GM12865 (cell line): ENCODE measurements at regions not wholly inside any gene's neighbourhood (a gene's known extent, or its start where the extent isn't known, plus 50 kb on each side); places are given as distances from the start of the nearest gene placed in this dataset.
A peak's percentile ranks its signal among the peaks of the same experiment; 100 is the strongest.
"Not testable (repeated sequence)": the region's sequence is repeated elsewhere in the genome, so short reads cannot be mapped to it uniquely, and the experiment has no call there.

Experiments used
- DNase-seq: peaks from one replicate; pipeline ENCODE4 v3.0.0; 2010; ENCODE audit warnings: low read depth
- H3K4me3 ChIP-seq: 2 replicates; pipeline ENCODE4 v1.5.1; 2011; ENCODE audit warnings: mild to moderate bottlenecking, low read depth, low read length, control low read depth
- TF ChIP-seq, protein P1 (sequence below): IDR thresholded peaks from 2 replicates; pipeline ENCODE4 v1.5.1; 2011; ENCODE audit warnings: low read length, control low read depth, low read depth, inconsistent platforms; ENCODE audit not compliant: insufficient read depth; ENCODE audit errors: missing control alignments

GRCh38 chr2:7653617-7654016 lies 736.4 kb downstream of the RNF144A start:
- no peak overlapping the region for H3K4me3 ChIP-seq
- TF ChIP-seq, protein P1, sequence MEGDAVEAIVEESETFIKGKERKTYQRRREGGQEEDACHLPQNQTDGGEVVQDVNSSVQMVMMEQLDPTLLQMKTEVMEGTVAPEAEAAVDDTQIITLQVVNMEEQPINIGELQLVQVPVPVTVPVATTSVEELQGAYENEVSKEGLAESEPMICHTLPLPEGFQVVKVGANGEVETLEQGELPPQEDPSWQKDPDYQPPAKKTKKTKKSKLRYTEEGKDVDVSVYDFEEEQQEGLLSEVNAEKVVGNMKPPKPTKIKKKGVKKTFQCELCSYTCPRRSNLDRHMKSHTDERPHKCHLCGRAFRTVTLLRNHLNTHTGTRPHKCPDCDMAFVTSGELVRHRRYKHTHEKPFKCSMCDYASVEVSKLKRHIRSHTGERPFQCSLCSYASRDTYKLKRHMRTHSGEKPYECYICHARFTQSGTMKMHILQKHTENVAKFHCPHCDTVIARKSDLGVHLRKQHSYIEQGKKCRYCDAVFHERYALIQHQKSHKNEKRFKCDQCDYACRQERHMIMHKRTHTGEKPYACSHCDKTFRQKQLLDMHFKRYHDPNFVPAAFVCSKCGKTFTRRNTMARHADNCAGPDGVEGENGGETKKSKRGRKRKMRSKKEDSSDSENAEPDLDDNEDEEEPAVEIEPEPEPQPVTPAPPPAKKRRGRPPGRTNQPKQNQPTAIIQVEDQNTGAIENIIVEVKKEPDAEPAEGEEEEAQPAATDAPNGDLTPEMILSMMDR = no peak
- DNase-seq = no peak

- no peak for DNase-seq
- no peak overlapping the region for H3K4me3 ChIP-seq
- TF ChIP-seq, protein P1 = no peak
Observed at GRCh38 chr2:7655629-7656028, 738.4 kb downstream of the RNF144A start.

DNA sequence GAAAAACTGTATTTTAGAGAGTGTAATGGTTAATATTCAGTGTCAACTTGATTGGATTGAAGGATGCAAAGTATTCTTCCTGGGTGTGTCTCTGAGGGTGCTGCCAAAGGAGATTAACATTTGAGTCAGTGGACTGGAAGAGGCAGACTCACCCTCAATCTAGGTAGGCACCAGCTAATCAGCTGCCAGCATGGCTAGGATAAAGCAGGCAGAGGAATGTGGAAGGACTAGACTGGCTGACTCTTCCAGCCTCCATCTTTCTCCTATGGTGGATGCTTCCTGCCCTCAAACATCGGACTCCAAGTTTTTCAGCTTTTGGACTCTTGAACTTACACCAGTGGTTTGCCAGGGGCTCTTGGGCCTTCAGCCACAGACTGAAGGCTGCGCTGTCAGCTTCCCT lies 740.3 kb downstream of the RNF144A start:
- H3K4me3 ChIP-seq, DNase-seq: not testable (repeated sequence)

DNA sequence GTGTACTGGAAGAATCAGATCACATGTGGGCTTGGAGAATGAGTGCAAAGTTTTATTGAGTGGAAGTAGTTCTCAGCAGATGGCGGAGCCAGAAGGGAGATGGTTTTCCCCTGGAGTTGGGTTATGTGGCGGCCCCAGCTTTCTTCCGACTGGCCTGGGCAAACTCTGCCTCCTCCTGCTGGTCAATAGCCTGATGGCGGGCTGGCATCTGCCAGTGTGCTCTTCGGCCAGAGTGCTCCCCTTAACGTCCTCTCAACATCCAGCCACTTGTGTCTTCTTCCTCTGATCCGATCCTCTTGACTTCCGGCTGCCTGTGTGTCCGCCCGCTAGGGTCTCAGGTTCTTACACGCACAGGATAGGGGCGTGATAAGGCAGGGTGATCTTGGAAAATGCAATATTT lies 741.3 kb downstream of the RNF144A start:
- H3K4me3 ChIP-seq = no peak overlapping the region
- TF ChIP-seq, protein P1 = no peak
- DNase-seq = no peak

DNA sequence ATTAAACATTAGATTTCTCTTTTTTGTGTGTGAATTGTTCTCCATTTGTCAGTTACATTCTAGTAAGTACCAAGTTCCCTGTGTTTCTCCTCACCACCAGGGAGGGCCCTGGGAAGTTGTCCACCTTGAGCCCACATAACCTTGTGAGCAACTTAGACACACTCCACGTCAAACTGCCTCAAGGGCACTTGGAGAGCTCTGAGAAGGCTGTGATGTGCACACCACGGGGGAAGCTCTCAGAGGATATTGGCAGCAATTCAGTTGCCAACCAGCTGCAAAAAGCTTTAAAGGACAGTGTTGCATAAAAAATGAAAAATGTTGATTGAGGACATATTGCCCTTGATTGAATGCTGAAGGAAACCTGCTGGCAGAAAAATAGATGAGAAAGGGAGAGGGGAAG lies 743.6 kb downstream of the RNF144A start:
- TF ChIP-seq, protein P1 = no peak
- no peak overlapping the region for H3K4me3 ChIP-seq
- no peak for DNase-seq

DNA sequence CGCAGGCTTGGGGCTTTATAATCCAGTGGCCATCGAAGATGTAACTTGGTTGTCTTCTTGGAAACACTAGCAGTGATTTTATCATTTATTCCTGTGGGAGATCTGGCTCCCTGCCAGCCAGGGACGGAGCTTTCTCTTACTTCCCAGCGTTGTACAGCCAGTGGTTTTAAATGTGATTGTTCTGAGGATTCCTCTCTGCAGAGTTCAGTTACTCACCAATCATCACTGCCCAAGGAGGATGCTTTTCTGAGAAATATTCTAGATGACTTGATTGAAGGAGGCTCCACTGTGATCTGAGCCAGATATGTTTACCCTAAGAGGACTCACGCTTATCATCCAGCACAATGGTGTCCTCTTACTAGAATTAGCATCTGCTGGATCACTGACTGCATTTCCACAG lies 744.3 kb downstream of the RNF144A start:
- no peak overlapping the region for H3K4me3 ChIP-seq
- no peak for DNase-seq
- TF ChIP-seq, protein P1 = no peak

GRCh38 chr2:7665880-7666279 lies 748.7 kb downstream of the RNF144A start:
- TF ChIP-seq, protein P1 = no peak
- peak; percentile 90 for DNase-seq
- no peak overlapping the region for H3K4me3 ChIP-seq
